GM21447 (cell line): ENCODE measurements at regions not wholly inside any gene's neighbourhood (a gene's known extent, or its start where the extent isn't known, plus 50 kb on each side); places are given as distances from the start of the nearest gene placed in this dataset.

Experiments
- ATAC-seq: cut with Tn5 transposase; IDR thresholded peaks from one replicate; pipeline ENCODE4 v1.9.1; 2021; ENCODE audit not compliant: unreplicated experiment

DNA sequence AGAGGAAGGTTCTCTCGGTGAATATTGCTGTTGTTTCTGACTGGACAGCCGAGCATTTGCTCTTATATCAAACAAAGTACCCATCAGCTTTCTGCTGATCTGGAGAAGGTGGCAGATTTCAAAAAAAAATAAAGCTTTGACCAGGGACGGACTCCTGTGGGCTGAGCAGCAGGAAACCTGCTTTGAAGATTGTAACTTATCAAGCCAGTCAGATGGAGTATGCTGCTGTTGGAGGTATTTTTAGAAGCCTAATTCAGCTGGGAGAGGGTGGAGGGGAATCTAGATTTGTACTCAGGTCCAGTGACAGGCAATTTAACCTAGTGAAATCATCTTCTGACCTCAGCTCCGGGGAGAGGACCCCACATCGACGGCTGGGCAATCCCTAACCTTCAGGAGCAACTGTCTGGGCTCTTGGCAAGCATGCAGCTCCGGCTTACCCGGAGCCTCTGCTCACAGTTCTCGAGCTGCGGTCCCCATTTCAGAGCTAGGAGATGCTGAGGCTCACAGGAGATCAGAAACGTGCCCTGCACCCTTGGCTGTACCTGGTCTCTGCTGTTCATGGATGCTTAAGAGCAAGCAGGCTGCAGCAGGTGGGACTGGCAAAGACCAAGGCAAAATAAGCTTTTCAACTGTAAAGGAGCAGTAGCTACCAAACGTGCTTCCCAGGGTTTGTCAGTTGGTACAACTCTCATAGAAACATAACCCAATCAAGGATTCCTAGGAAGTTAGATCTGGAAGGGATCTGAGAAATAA lies 89.3 kb upstream of the ST8SIA2 start:
- no peak for ATAC-seq

DNA sequence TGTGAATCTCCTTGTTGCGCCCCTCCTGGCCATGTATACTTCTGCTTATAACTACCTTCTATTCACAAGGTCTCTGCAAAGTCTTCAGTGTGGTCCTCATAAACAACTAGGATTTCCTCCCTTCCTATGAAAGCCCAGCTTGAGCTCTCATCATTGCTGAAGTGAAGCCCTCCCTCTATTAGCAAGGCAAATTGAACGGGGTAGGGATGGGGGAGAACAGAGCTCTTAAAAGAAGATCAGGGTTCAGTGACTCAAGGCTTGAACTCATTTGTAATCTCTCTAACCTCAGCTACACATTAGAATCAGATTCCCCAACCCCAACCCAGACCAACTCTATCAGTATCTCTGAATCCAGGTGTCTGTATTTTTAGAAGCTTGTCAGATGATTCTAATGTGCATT lies 88.3 kb upstream of the ST8SIA2 start:
- ATAC-seq, result no peak

DNA sequence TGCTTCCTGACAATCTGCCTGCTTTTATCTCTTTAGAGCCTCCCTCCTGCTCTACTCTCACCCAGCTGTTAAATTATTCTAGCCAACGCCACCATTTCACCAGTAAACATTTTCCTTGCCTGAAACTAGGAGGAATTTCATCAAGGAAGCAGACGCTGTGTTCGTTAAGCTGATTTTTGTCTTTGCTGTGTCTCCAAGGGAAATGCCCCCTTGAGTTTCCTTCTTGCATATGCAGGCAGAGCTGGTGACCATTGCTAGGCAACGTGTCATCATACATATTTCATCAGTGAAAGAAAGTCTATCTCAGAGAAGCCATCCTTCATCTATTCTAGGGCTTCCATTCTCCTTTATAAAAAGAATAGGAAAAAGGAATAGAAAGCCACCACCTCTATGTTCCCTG lies 87.0 kb upstream of the ST8SIA2 start:
- no peak for ATAC-seq

DNA sequence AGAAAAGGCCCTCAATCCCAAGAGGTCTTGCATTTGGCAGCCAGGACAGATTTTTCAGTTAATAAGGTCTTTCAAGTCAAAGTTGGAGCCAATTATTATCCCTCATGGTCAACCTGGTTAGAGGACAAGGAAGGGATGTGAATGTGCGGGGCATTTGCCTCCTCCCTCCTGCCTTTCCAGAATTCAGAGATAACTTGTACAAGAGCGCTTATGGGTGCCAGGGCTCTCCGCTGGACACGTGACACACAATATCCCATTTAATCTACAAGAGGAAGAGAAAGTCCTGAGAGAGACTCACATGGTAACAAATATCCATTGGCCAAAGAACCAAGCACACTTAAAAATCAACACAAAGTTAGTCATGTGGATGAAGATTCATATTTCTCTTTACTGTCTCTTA lies 78.5 kb upstream of the ST8SIA2 start:
- no peak for ATAC-seq

DNA sequence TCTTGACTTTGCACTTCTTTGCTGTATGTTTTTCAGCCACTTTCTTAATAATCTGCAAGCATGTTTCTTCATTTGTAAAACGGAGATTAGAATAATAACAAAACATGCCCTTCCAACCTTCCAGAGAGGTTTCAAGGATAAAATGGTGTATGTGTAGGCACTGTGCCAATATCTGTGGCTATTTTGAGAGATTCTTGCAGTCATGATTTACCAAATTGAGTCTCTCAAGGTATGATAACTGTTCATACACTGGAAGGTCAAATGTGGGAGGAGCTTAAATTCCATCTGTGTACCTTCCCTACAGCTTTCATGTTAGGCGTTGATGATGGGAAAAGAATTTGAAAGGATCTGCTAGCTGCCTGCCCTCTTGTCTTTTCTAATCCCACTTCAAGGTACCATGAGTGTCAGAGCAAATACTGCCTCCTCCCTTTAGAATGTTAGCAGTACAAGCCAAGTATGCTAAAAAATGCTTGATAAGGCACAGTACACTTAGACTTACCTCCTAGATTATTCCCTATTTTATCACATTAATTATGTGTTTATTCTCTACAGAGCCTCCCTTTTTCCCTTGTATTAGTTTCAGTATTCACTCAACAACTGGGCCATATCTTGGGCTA lies 78.0 kb upstream of the ST8SIA2 start:
- no peak for ATAC-seq

DNA sequence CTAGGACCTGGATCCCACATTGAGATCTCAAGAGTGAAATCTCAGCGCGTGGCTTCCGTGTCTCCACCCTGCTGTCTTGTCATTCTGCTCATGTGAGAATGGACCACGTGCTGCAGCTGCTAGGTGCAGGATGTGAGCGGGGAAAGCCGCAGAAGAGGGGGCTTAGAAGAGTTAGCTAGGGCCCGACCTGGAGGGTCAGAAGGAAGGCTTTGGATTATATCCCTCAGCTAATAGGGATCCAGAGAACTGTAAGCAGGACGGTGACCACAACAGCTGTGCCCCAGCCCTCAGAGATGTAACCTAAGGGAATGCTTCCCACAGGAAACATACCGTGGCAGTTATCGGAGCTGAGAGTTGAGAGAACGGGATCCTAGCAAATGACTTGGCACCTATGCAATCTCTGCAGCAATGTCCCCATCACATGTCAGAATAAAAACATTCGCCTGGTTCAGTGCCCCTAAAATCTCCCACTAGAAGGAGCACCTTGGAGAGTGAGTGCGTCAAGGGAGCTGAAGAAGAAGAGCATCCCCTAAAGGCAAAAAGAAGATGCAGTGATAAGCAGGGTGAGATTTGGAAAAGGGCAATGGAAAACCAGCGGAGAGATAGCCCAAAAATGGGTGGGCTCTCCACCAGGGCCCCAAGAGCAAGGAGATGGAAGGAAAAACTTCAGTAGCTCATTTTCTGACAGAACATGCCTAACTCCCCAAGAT lies 76.9 kb upstream of the ST8SIA2 start:
- no peak for ATAC-seq

DNA sequence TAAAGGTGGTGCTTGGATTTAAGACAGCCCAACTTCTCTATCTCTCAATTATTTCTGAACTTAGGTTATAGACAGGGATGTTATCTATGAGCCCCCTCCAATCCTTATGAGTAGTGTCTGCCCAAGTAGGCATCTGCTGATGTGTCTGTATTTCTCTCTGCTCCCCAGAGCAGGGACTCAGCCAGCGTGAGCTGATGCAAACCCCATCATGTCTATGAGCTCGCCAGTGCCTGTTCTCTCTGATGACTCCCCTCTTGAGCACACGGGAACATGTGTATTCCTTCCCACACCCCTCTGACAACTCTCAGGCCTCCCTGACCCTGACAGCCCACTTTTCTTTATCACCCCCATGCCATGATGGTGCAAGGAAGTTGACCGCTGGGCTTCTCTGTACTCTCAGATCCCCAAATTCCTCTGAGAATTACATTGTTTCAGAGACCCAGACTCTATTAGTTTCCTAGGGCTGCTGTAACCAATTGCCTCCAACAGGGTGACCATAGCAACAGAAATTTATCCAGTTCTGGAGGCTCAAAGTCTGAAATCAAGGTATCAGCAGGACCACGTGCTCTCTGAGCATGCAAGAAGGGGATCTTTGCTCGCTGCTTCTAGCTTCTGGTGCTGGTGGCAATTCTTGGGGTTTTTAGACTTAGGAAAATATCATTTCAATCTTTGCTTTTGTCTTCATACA lies 73.5 kb upstream of the ST8SIA2 start:
- no peak for ATAC-seq

DNA sequence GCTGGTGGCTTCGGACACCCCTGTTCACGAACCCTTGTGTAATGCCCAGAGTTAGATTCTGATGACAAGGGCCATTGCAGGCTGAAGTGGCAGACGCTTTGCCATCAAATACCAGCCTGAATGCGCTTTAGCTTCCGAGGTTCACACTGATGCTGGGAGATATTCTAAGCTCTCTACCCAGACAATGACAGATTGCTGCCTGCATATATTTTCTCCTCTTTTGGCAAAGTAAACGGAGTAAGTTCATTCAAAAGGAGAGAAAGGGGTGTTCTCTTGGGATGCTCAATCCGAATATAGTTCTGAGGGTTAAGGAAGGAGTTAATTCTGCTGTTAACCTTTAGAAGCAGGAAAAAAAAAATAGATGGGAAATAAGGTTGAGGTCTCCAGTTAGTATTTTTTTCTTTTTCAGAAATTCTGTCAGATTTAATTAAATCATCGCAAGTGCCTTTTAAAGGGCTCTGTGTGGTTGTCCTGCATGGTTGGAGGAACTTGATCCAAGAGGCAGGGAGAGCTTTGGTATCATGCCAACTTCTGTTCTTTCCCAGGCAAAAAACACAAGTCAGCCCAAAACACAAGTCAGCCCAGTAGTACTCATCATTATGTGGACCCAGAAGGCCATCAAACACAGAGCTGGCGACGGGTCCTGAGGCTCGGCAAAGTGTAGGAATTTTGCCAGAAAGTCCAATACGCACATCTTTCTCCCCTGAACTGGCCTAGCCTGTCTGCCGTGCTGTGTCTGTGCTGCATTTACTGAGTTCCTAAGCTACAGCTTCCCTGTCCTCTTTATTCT lies 70.9 kb upstream of the ST8SIA2 start:
- no peak for ATAC-seq

DNA sequence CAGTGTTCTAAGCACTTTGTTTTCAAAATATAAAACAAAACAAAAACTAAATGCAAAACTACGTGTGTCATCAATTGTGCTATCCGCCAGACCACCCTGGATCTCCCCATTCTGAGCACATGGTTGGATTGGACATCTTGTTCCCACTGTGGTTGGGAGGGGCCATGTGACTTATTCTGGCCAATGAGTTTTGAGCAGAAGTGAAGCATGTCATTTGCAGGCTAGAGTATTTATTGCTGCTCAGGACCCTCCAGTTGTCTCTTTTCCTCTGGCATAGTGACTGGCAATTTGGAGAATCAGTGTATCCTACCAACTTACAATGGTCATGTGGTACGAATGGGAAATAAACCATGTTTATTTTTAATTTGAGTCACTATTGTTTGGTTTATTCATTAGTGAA lies 70.2 kb upstream of the ST8SIA2 start:
- ATAC-seq, result no peak

DNA sequence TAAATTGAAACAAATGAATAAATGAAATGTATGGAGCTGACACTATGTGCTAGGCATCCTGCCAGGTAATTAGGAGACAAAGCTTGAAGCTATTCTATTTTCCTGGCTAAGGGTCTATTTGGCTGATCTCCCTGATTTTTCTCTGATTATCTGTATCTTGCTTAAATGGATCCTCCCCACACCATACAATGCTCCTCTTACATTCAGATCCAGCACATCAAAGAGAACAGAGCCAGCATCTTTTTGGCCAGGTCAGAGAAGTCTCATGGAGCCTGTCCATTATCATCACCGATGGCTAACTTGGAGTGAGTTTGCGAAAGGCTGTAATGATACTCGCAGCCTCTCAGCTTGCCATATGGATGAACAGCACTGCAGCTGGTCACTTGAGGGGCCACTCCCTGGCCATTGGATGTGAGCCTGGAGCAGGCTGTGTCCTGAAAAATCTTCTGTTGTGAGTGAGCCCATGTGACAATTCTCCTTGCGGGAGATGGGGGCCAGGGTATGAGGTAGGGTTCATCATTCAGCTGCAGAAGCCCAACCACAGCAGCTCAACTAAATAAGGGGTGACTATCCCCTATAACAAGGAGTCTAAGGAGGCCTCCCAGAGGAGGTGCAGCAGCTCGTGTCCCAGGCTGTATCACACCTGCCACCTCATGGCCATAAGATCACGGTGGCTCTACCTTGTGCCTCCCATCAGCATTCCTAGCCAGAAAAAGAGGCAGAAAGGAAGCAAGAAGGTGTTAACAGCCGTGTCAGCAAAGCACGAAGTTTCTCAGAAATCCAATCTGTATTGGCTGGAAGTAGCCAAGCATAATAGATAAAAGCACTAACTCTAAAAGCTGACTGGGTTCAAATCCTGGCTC lies 69.3 kb upstream of the ST8SIA2 start:
- ATAC-seq, result no peak

DNA sequence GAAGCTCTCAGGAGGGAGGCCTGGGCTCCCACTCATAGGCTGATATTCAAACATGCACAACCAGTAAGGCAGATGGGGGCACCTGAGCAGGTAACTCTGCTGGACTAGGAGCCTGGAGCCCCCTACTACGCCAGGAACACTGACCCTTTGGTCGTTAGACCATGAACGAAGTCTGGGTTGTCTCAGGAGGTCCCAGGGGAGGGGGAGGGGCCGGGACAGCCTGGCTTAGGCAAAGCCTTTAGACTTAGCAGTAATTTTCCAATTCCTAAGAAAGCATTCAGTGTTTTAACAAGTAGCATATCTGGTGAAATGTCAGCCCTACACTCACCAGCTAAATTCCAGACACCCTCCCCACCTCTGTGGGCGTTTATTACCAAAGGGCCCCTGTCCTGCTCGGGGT lies 67.4 kb upstream of the ST8SIA2 start:
- no peak for ATAC-seq

DNA sequence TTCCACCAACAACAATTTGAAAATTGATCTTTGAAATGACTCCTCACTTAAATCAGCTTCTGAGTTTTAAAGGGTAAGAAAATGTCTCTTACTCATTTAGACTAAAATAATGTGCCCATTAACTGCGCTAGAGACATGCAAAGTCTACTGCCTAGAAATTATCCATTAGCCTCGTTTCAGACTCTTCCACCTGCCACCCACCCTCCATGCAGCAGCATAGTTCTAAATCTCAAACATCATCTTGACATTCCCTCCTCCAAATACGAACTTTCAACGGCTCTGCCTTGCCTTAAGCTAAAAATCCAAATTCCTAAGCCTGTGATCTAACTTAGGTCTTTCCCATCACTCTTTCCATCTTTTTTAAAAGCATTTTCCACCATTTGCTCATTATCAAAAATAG lies 66.6 kb upstream of the ST8SIA2 start:
- ATAC-seq, result no peak

DNA sequence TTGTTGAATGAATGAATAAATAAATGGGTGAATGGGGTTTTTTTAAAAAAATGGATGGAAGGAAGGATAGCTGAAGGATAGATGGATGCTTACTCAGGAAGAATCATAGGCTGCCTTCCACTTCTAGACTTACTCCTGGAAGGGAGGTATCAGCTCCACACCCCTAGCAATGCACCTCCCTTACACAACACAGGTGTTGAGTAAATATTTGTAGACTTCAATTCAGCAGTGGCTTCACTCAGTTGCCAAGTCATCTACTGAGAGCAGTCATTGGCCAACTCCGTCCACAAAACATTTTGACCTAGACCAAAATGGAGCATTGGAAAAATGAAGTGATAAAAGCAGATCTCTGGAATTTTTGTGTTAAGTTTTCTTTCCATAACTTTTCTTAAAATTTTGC lies 65.5 kb upstream of the ST8SIA2 start:
- no peak for ATAC-seq

DNA sequence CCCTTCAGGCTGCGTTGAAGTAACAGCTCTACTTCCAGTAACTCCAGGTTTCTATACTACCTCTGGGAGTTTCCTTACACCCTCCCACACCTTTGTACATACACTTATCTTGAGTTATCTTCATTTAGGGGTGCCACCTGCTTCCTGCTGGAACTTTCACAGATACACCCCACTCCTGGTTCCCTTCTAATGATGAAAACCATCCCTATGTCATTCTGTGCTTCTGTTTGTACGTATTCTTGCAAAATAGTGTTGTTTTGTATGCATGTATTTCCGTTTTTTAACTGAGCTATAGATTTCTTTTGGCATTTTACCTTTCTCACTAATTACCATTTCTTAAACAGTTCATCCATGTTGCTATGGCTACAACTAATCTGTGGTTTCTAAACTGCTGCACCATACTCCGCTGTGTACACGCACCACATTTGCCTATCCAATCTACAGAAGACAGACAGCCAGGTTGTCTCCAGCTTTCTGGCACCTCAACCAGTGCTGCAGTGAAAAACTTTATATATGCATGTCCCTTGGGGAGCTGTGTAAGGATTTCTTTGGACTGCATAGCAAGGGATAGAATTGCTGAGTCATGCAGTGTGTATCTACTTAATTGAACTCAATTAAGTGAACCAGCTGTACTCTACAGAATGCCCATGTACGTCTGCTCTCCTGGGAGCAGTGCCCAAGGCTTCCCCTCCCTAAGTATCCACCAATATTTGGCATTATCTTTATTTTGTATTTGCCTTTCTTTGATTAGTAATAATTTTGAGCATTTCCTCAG lies 61.4 kb upstream of the ST8SIA2 start:
- no peak for ATAC-seq

DNA sequence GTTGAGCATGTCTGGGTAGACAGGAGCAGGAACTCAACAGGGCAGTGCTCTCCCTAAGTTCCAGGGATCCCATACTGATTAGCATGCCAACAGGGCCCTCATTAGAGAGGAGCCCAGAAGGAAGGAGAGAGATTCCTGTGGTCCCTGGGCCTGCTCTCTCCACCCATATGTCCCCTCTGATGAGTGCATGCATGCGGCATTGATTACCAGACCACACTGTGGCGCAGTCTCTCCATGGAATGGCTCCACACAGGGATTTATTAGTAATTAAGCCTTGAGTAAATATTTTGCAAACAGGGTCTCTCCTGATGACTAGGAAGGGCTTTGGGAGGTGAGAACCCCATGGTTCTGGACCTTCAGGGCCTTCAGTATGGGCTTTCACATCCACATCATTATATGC lies 60.0 kb upstream of the ST8SIA2 start:
- no peak for ATAC-seq

DNA sequence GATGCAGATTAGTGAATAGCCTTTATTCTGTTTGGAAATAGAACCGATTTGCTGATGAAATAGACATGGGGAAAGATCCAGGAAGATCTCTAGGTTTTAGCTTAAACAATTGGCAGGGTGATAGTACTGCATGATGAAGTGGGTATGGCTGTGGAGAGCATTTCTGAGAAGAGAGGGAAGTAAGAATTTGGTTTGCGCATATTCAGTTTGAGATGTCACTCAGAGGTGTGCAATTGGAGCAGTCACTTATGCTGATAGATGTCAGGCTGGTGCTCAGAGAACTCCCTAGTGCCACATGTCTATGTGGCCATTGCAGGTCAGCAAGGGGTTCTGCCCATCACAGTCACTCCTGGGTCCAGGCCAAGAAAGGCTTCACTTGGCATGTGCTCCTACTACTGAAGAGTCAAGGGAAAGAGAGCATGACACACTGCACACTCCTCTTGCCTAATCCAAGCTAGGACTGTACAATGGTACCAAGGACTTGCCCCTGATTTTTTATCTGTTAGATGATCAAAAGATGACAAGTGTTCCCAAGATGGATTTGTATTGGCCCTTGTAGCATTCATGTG lies 57.2 kb upstream of the ST8SIA2 start:
- no peak for ATAC-seq

DNA sequence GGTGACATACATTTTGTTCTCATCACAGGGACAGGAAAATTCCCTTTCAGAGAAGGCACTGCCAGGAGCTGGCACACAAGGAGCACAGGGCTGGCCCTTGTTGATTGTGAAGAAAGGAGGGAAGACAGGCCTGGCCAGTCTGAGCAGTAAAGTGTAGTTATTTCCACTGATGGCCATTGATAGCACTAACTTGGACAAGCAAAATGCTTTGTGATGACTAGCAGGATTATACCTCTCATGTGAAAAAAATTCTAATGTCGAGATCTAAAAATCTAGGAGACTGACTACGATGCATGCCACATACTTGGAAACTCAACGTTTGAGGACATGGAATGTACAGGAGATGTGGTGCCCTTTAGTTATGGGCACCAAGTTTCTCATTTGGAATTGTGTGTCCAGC lies 54.3 kb upstream of the ST8SIA2 start:
- no peak for ATAC-seq
